K562 (cell line): ENCODE measurements at regions not wholly inside any gene's neighbourhood (a gene's known extent, or its start where the extent isn't known, plus 50 kb on each side); places are given as distances from the start of the nearest gene placed in this dataset.
A peak's percentile ranks its signal among the peaks of the same experiment; 100 is the strongest.
"Not testable (repeated sequence)": the region's sequence is repeated elsewhere in the genome, so short reads cannot be mapped to it uniquely, and the experiment has no call there.

ENCODE experiments used
- ATAC-seq: fragments of 200-7000 bp; cut with Tn5 transposase; 3 replicates; pipeline ENCODE4 v1.9.1; 2020; ENCODE audit warnings: moderate library complexity
- BruUV-seq: library from RNA; stranded (reverse); fragments of 400-500 nt; replicated peaks from 2 replicates; lab custom pipeline; 2021; lab: Mats Ljungman, UMichigan
- CTCF ChIA-PET: fragments of 300-600 bp; formaldehyde crosslinking; extraction: SDS; loops from one replicate; lab custom pipeline; 2021; ENCODE audit warnings: low intra/inter-chr PET ratio; lab: Yijun Ruan, JAX
- POLR2A ChIA-PET: fragments of 300-600, 350-650 bp; sonication (Branson Sonifier 250); formaldehyde crosslinking; extraction: SDS; loops from one replicate; lab custom pipeline; 2021; ENCODE audit warnings: antibody characterized with exemption, inconsistent platforms; lab: Yijun Ruan, JAX
- DNase-seq, 4 experiments: peaks; one replicate each; pipeline versions ENCODE4 v3.0.0 to v3.0.0-alpha.2; 2011 to 2018; ENCODE audit warnings: low spot score in 3 of 4, mixed read lengths in 3 of 4; ENCODE audit errors: extremely low read depth in 1 of 4
- FAIRE-seq: peaks from 2 replicates; lab custom pipeline; 2011; peaks lifted over from hg19 to GRCh38; lab: Jason Lieb, UNC
- H2AFZ ChIP-seq: 2 replicates; pipeline ENCODE4 v1.6.0; 2011; ENCODE audit warnings: low read depth, low read length, control low read depth, inconsistent platforms
- H3K27ac ChIP-seq: fragments of 200-600 bp; 3 replicates; pipeline ENCODE4 v1.8.0; 2011; ENCODE audit warnings: low read depth, mild to moderate bottlenecking, control low read depth, inconsistent platforms, low read length, moderate library complexity, mixed read lengths; ENCODE audit errors: extremely low read depth
- H3K27me3 ChIP-seq, 2 experiments: fragments of 300-600 bp in 1 of 2; 2 replicates in 1 of 2; 3 replicates in 1 of 2; pipeline versions ENCODE4 v1.6.0 to v1.8.0; 2011; ENCODE audit warnings: inconsistent platforms in 2 of 2, low read length in 2 of 2, mild to moderate bottlenecking in 1 of 2, mixed read lengths in 1 of 2, moderate library complexity in 1 of 2; ENCODE audit not compliant: control insufficient read depth in 2 of 2, insufficient read depth in 2 of 2
- H3K36me3 ChIP-seq: fragments of 300-600 bp; 3 replicates; pipeline ENCODE4 v1.8.0; 2011; ENCODE audit warnings: mild to moderate bottlenecking, low read length, inconsistent platforms; ENCODE audit not compliant: control insufficient read depth, insufficient read depth
- H3K4me1 ChIP-seq, 2 experiments: fragments of 200-600 bp in 1 of 2; replicated peaks in 1 of 2; 2 replicates in 1 of 2; 3 replicates in 1 of 2; pipeline versions ENCODE4 v1.5.1 to v1.8.0; 2011; ENCODE audit warnings: inconsistent platforms in 2 of 2, low read length in 2 of 2, mild to moderate bottlenecking in 1 of 2, mixed read lengths in 1 of 2, moderate library complexity in 1 of 2; ENCODE audit not compliant: control insufficient read depth in 2 of 2, insufficient read depth in 2 of 2
- H3K4me2 ChIP-seq: 2 replicates; pipeline ENCODE4 v1.6.1; 2011; ENCODE audit warnings: low read length, control low read depth, inconsistent platforms, mixed read lengths; ENCODE audit not compliant: insufficient read depth
- H3K4me3 ChIP-seq: fragments of 200-600 bp; sonication (generic), shearing (Covaris generic); 2 replicates; pipeline ENCODE4 v1.5.1; 2016; ENCODE audit warnings: control low read depth, inconsistent platforms
- H3K79me2 ChIP-seq: fragments of 200-600 bp; 3 replicates; pipeline ENCODE4 v1.8.0; 2011; ENCODE audit warnings: low read length, inconsistent platforms; ENCODE audit not compliant: control insufficient read depth, insufficient read depth
- H3K9ac ChIP-seq, 2 experiments: 2 replicates each; pipeline versions ENCODE4 v1.6.0 to v1.6.1; 2011; ENCODE audit warnings: low read depth in 2 of 2, low read length in 2 of 2, control low read depth in 1 of 2, inconsistent platforms in 1 of 2, mild to moderate bottlenecking in 1 of 2, mixed read lengths in 1 of 2; ENCODE audit not compliant: insufficient read depth in 1 of 2
- H3K9me1 ChIP-seq: one replicate; pipeline ENCODE4 v1.6.0; 2011; ENCODE audit warnings: inconsistent platforms, mild to moderate bottlenecking, low read length, moderate library complexity; ENCODE audit not compliant: control insufficient read depth, insufficient read depth
- H3K9me3 ChIP-seq: replicated peaks from 2 replicates; pipeline ENCODE4 v1.5.1; 2011; ENCODE audit warnings: low read depth, low read length, inconsistent platforms; ENCODE audit not compliant: control insufficient read depth, insufficient read depth
- H4K20me1 ChIP-seq: replicated peaks from 2 replicates; pipeline ENCODE4 v1.6.1; 2011; ENCODE audit warnings: low read length, inconsistent platforms, mixed read lengths; ENCODE audit not compliant: control insufficient read depth, insufficient read depth
- ESRRB ChIP-seq: fragments of 250-450 bp; sonication (Bioruptor Pico); IDR thresholded peaks from 2 replicates; pipeline ENCODE4 v1.5.0; 2020; ENCODE audit warnings: mild to moderate bottlenecking, moderate library complexity, borderline replicate concordance
- FOXK2 ChIP-seq, 2 experiments: fragments of 450-650 bp; IDR thresholded peaks in 1 of 2; conservative IDR thresholded peaks in 1 of 2; 2 replicates each; pipeline ENCODE4 v1.6.1; 2016; ENCODE audit warnings: low read depth in 2 of 2, mild to moderate bottlenecking in 1 of 2
- HDAC6 ChIP-seq: IDR thresholded peaks from 2 replicates; pipeline ENCODE4 v1.6.1; 2012; ENCODE audit warnings: low read depth, mild to moderate bottlenecking, control low read depth, inconsistent platforms, low read length, moderate library complexity
- MCM7 ChIP-seq, 2 experiments: fragments of 450-650 bp; IDR thresholded peaks; 2 replicates each; pipeline ENCODE4 v1.6.1; 2016 to 2018
- NFIC ChIP-seq: fragments of 450-650 bp; IDR thresholded peaks from 2 replicates; pipeline ENCODE4 v1.6.1; 2017; ENCODE audit warnings: mild to moderate bottlenecking, inconsistent platforms
- RHOXF2B ChIP-seq: fragments of 250-450 bp; sonication (Bioruptor Pico); conservative IDR thresholded peaks from 2 replicates; pipeline ENCODE4 v1.5.1; 2021
- XRCC5 ChIP-seq: fragments of 200-400 bp; formaldehyde crosslinking; IDR thresholded peaks from 2 replicates; pipeline ENCODE4 v1.6.1; 2017; ENCODE audit warnings: low read depth, mild to moderate bottlenecking, low read length
- WGBS: fragments of 100-300 bp; shearing (Covaris generic); methylation state at CpG from one replicate; pipeline ENCODE4 v1.1.6; 2016; ENCODE audit warnings: low coverage, mixed read lengths; ENCODE audit not compliant: insufficient coverage; ENCODE audit errors: missing lambda C conversion rate; 5-methylcytosine and 5-hydroxymethylcytosine counted together
- in situ Hi-C: fragments of 300-500 bp; cut with MboI; formaldehyde crosslinking; loops from 4 replicates; pipeline ENCODE4 v1.15.0; 2018; ENCODE audit warnings: inconsistent platforms, mixed read lengths
- intact Hi-C: fragments of 100-400 bp; cut with micrococcal nuclease; formaldehyde crosslinking; loops from 2 replicates; pipeline ENCODE4 v1.14.2; 2022
- TF ChIP-seq, protein P1 (sequence below), 2 experiments: fragments of 450-650 bp in 1 of 2; sonication (generic) in 1 of 2; formaldehyde crosslinking in 1 of 2; IDR thresholded peaks in 1 of 2; conservative IDR thresholded peaks in 1 of 2; 2 replicates each; pipeline versions ENCODE4 v1.6.1 to v1.8.1; 2016 to 2023; ENCODE audit warnings: mild to moderate bottlenecking in 2 of 2, moderate library complexity in 2 of 2, inconsistent platforms in 1 of 2, missing genetic modification reagents in 1 of 2

DNA sequence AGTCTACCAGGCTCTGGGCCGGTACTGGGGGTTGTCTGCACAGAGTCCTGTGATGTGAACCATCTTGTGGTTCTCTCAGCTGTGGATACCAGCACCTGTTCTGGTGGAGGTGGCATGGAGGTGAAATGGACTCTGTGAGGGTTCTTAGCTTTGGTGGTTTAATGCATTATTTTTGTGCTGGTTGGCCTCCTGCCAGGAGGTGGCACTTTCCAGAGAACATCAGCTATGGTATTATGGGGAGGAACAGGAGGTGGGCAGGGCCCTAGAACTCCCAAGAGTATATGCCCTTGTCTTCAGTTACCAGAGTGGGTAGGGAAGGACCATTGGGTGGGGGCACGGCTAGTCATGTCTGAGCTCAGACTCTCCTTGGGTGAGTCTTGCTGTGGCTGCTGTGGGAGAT is 187.1 kb downstream of the ACTR3B start:
- H3K27ac ChIP-seq, DNase-seq, intact Hi-C loops, H2AFZ ChIP-seq, ATAC-seq, H3K79me2 ChIP-seq, H3K27me3 ChIP-seq, H3K9me3 ChIP-seq, H3K36me3 ChIP-seq, H3K9ac ChIP-seq, H3K4me3 ChIP-seq, BruUV-seq, H3K9me1 ChIP-seq, in situ Hi-C loops, H4K20me1 ChIP-seq, FAIRE-seq, CTCF ChIA-PET, H3K4me2 ChIP-seq, H3K4me1 ChIP-seq: not testable (repeated sequence)
- 0% methylated on average over 2 of the region's 2 CpGs for WGBS
- POLR2A ChIA-PET, result interaction anchor here (0.7 to 1.0 kb wide), 4 partner anchors 16 to 1068 kb away, joined by 3 to 4 read pairs (median 3); no protein-coding TSS in a partner anchor
- peak; percentile 56; the same call in 1 of the 2 replicates for TF ChIP-seq NFIC

DNA sequence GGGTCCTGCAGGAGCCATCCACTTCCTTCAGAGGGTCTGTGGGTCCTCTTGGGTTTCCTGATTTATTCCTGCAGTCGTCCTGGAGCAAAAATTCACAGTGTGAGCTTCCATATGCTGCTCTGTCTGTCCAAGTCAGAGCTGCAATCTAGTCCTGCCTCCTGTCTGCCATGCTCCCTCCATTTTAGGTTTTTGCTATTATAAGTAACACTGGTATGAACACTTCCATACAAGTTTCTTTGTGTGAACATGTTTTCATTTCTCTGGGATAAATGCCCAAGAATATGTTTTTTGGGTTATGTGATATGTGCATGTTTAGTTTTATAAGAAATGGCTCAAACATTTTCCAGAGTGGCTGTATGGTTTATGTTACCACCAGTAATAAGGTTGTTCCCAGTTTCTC is 188.1 kb downstream of the ACTR3B start:
- H3K4me3 ChIP-seq, result no peak overlapping the region
- no peaks in the 10 kb centered on the region for H3K9me3 ChIP-seq
- in situ Hi-C loops (no loop called here), intact Hi-C loops (no loop called here)
- ChIA-PET POLR2A (interaction anchor here (0.6 kb wide), 1 partner anchor 1381 kb away, joined by 3 read pairs; no protein-coding TSS in a partner anchor), CTCF (no interaction called here)
- no peaks in the 10 kb centered on the region for H3K4me1 ChIP-seq
- no peaks in the 10 kb centered on the region for H3K9me1 ChIP-seq
- peaks cover 0 to 8% of the 10 kb centered on the region in 2 experiments; a peak in 2 of 5 replicates for H3K27me3 ChIP-seq
- no peak for DNase-seq
- H3K4me2 ChIP-seq, result no peak overlapping the region
- no peak overlapping the region for H2AFZ ChIP-seq
- ATAC-seq, result no peak
- H3K27ac ChIP-seq, result no peak overlapping the region
- no peaks in the 10 kb centered on the region for H3K36me3 ChIP-seq
- H3K79me2 ChIP-seq, result no peaks in the 10 kb centered on the region
- H4K20me1 ChIP-seq, result no peaks in the 10 kb centered on the region
- no peak for FAIRE-seq
- no peak overlapping the region for H3K9ac ChIP-seq
- WGBS, result 0% methylated on average over 1 of the region's 1 CpG
- BruUV-seq, result no TSS peak
- TF ChIP-seq XRCC5 (no peak), ESRRB (no peak), RHOXF2B (CRISPR knock-in tag) (no peak), HDAC6 (no peak), MCM7 (IDR thresholded peaks at IDR 0.05) (no peak), FOXK2 (conservative IDR thresholded peaks at IDR 0.05 in 1 of 2, IDR thresholded peaks at IDR 0.05 in 1 of 2; ENCODE audit: low read depth in 2 of 2) (no peak)
- TF ChIP-seq, protein P1, sequence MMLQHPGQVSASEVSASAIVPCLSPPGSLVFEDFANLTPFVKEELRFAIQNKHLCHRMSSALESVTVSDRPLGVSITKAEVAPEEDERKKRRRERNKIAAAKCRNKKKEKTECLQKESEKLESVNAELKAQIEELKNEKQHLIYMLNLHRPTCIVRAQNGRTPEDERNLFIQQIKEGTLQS (IDR thresholded peaks at IDR 0.05), result no peak
- TF ChIP-seq, protein P1 (CRISPR knock-in tag; conservative IDR thresholded peaks at IDR 0.05), result no peak
